ENCODE measurements at regions not wholly inside any gene's neighbourhood (a gene's known extent, or its start where the extent isn't known, plus 50 kb on each side); places are given as distances from the start of the nearest gene placed in this dataset.

DNA sequence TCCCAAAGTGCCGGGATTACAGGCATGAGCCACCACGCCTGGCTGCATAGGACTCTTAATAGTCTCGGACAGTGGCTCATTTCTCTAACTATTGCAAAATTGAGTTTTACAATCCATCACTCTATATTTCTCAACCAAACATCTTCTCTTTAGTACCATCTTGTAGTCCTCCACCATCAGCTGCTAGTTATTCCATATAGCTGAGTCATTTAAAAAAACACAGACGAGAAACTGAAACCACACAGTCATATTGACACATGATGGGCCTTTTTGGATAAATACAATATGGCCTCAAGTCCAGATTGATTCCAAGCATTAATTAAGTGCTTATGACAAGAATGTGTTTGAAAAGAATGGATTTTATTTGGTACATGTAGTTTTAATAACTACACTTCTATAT, 599.1 kb downstream of the MEI4 start:
- Histone ChIP-seq H3K9ac (ENCODE audit: low read length) (no peak overlapping the region), H3K79me2 (ENCODE audit: insufficient read depth, low read length) (no peaks in the 10 kb centered on the region), H3K4me3 (replicated peaks in 1 of 2; ENCODE audit: low read depth in 1 of 2, low read length in 2 of 2) (no peak overlapping the region), H2AFZ (ENCODE audit: low read depth, low read length, poor library complexity, severe bottlenecking) (no peak overlapping the region), H3K9me2 (ENCODE audit: insufficient read depth) (no peaks in the 10 kb centered on the region), H3K36me3 (ENCODE audit: control insufficient read depth in 1 of 2, insufficient read depth in 2 of 2, low read length in 2 of 2) (no peaks in the 10 kb centered on the region), H3K27ac (ENCODE audit: low read depth, low read length) (no peak overlapping the region), H3K4me1 (ENCODE audit: control insufficient read depth in 1 of 2, insufficient read depth in 2 of 2, low read length in 2 of 2) (no peaks in the 10 kb centered on the region), H3K9me3 (ENCODE audit: control insufficient read depth in 1 of 2, insufficient read depth in 1 of 2, low read depth in 1 of 2, low read length in 2 of 2) (no peaks in the 10 kb centered on the region), H4K20me1 (ENCODE audit: insufficient read depth) (no peaks in the 10 kb centered on the region), H3K27me3 (ENCODE audit: insufficient read depth, low read length) (no peaks in the 10 kb centered on the region), H3K4me2 (ENCODE audit: low read length) (no peak overlapping the region)
- ChIA-PET POLR2A (no interaction called here), CTCF (no interaction called here), RAD21 (ENCODE audit: low non-redundant PET in 1 of 2, low total read pairs in 2 of 2, uncharacterized antibody in 2 of 2, unreplicated experiment in 2 of 2) (no interaction called here)
- TF ChIP-seq EZH2 (IDR thresholded peaks at IDR 0.05) (no peak), EGR1 (IDR thresholded peaks at IDR 0.05; ENCODE audit: low read depth) (no peak), SRF (IDR thresholded peaks at IDR 0.05; ENCODE audit: low read depth) (no peak), SP1 (IDR thresholded peaks at IDR 0.05; ENCODE audit: low read depth) (no peak), ZNF274 (IDR thresholded peaks at IDR 0.05; ENCODE audit: low read depth, low read length) (no peak), CBX3 (IDR thresholded peaks at IDR 0.05; ENCODE audit: low read depth) (no peak), JUND (IDR thresholded peaks at IDR 0.05) (no peak)
- TF ChIP-seq, protein P1, sequence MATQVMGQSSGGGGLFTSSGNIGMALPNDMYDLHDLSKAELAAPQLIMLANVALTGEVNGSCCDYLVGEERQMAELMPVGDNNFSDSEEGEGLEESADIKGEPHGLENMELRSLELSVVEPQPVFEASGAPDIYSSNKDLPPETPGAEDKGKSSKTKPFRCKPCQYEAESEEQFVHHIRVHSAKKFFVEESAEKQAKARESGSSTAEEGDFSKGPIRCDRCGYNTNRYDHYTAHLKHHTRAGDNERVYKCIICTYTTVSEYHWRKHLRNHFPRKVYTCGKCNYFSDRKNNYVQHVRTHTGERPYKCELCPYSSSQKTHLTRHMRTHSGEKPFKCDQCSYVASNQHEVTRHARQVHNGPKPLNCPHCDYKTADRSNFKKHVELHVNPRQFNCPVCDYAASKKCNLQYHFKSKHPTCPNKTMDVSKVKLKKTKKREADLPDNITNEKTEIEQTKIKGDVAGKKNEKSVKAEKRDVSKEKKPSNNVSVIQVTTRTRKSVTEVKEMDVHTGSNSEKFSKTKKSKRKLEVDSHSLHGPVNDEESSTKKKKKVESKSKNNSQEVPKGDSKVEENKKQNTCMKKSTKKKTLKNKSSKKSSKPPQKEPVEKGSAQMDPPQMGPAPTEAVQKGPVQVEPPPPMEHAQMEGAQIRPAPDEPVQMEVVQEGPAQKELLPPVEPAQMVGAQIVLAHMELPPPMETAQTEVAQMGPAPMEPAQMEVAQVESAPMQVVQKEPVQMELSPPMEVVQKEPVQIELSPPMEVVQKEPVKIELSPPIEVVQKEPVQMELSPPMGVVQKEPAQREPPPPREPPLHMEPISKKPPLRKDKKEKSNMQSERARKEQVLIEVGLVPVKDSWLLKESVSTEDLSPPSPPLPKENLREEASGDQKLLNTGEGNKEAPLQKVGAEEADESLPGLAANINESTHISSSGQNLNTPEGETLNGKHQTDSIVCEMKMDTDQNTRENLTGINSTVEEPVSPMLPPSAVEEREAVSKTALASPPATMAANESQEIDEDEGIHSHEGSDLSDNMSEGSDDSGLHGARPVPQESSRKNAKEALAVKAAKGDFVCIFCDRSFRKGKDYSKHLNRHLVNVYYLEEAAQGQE (IDR thresholded peaks at IDR 0.05; ENCODE audit: low read depth), result no peak
- DNase-seq (ENCODE audit: low read depth, low spot score) (no peak), ATAC-seq (no peak)
- no TSS peak for BruUV-seq (replicated peaks)
- intact Hi-C loops (cut with micrococcal nuclease), result no loop called here

DNA sequence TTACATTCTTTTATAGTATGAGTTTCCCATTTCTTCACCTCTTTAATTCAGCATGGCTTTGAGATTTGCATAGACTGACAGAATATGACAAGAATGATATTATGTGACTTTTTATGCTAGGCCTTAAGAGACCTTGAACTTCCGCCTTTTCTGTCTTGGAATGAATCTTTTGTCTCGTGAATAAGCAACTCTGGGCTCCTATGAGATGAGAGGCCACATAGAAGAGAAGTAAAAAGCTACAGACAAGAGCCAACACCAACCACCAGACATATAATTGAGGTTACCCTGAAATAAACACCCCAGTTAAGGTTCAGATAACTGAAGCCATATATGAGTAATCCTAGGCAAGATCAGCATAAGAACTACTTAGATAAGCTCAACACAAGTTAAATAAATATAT, 600.8 kb downstream of the MEI4 start:
- ChIA-PET CTCF (no interaction called here), POLR2A (no interaction called here), RAD21 (ENCODE audit: low non-redundant PET in 1 of 2, low total read pairs in 2 of 2, uncharacterized antibody in 2 of 2, unreplicated experiment in 2 of 2) (no interaction called here)
- H3K9me3 ChIP-seq (ENCODE audit: control insufficient read depth in 1 of 2, insufficient read depth in 1 of 2, low read depth in 1 of 2, low read length in 2 of 2), result no peaks in the 10 kb centered on the region
- H3K36me3 ChIP-seq (ENCODE audit: control insufficient read depth in 1 of 2, insufficient read depth in 2 of 2, low read length in 2 of 2), result no peaks in the 10 kb centered on the region
- intact Hi-C loops (cut with micrococcal nuclease), result no loop called here
- H3K27ac ChIP-seq (ENCODE audit: low read depth, low read length), result no peak overlapping the region
- H3K4me3 ChIP-seq (replicated peaks in 1 of 2; ENCODE audit: low read depth in 1 of 2, low read length in 2 of 2), result no peak overlapping the region
- H3K79me2 ChIP-seq (ENCODE audit: insufficient read depth, low read length), result no peaks in the 10 kb centered on the region
- no peaks in the 10 kb centered on the region for H3K4me1 ChIP-seq (ENCODE audit: control insufficient read depth in 1 of 2, insufficient read depth in 2 of 2, low read length in 2 of 2)
- no TSS peak for BruUV-seq (replicated peaks)
- no peaks in the 10 kb centered on the region for H3K9me2 ChIP-seq (ENCODE audit: insufficient read depth)
- no peak overlapping the region for H3K4me2 ChIP-seq (ENCODE audit: low read length)
- H3K27me3 ChIP-seq (ENCODE audit: insufficient read depth, low read length), result no peaks in the 10 kb centered on the region
- no peak for ATAC-seq
- no peak for DNase-seq (ENCODE audit: low read depth, low spot score)
- H4K20me1 ChIP-seq (ENCODE audit: insufficient read depth), result no peaks in the 10 kb centered on the region
- H2AFZ ChIP-seq (ENCODE audit: low read depth, low read length, poor library complexity, severe bottlenecking), result no peak overlapping the region
- H3K9ac ChIP-seq (ENCODE audit: low read length), result no peak overlapping the region
- TF ChIP-seq, protein P2, sequence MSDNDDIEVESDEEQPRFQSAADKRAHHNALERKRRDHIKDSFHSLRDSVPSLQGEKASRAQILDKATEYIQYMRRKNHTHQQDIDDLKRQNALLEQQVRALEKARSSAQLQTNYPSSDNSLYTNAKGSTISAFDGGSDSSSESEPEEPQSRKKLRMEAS (IDR thresholded peaks at IDR 0.05), result no peak
- TF ChIP-seq RAD21 (IDR thresholded peaks at IDR 0.05; ENCODE audit: low read depth) (no peak), TCF7L2 (IDR thresholded peaks at IDR 0.05; ENCODE audit: borderline replicate concordance, extremely low read depth, insufficient read depth, insufficient read length) (no peak), YY1 (IDR thresholded peaks at IDR 0.05; ENCODE audit: extremely low read depth, insufficient replicate concordance, low read depth, low read length) (no peak), EZH2phosphoT487 (IDR thresholded peaks at IDR 0.05; ENCODE audit: borderline replicate concordance) (no peak), FOSL1 (IDR thresholded peaks at IDR 0.05; ENCODE audit: low read depth) (no peak)
- TF ChIP-seq, protein P3, sequence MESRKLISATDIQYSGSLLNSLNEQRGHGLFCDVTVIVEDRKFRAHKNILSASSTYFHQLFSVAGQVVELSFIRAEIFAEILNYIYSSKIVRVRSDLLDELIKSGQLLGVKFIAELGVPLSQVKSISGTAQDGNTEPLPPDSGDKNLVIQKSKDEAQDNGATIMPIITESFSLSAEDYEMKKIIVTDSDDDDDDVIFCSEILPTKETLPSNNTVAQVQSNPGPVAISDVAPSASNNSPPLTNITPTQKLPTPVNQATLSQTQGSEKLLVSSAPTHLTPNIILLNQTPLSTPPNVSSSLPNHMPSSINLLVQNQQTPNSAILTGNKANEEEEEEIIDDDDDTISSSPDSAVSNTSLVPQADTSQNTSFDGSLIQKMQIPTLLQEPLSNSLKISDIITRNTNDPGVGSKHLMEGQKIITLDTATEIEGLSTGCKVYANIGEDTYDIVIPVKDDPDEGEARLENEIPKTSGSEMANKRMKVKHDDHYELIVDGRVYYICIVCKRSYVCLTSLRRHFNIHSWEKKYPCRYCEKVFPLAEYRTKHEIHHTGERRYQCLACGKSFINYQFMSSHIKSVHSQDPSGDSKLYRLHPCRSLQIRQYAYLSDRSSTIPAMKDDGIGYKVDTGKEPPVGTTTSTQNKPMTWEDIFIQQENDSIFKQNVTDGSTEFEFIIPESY (IDR thresholded peaks at IDR 0.05; ENCODE audit: extremely low read depth, insufficient replicate concordance, low read length), result no peak
